VCaP (cell line): ENCODE measurements at regions not wholly inside any gene's neighbourhood (a gene's known extent, or its start where the extent isn't known, plus 50 kb on each side); places are given as distances from the start of the nearest gene placed in this dataset.
"Not testable (repeated sequence)": the region's sequence is repeated elsewhere in the genome, so short reads cannot be mapped to it uniquely, and the experiment has no call there.

Experiments used
- H3K27ac ChIP-seq: fragments of 450-650 bp; 2 replicates; pipeline ENCODE4 v1.5.1; 2017
- CTCF ChIP-seq: fragments of 450-650 bp; conservative IDR thresholded peaks from 2 replicates; pipeline ENCODE4 v1.5.1; 2017; ENCODE audit warnings: mild to moderate bottlenecking, moderate library complexity

- TF ChIP-seq CTCF, result no peak
- H3K27ac ChIP-seq, result no peak overlapping the region
These were observed 196.4 kb upstream of the DDX53 start for GRCh38 chrX:22803353-22803752.

GRCh38 chrX:22810876-22811275, 188.9 kb upstream of the DDX53 start:
- no peak overlapping the region for H3K27ac ChIP-seq
- TF ChIP-seq CTCF, result no peak

DNA sequence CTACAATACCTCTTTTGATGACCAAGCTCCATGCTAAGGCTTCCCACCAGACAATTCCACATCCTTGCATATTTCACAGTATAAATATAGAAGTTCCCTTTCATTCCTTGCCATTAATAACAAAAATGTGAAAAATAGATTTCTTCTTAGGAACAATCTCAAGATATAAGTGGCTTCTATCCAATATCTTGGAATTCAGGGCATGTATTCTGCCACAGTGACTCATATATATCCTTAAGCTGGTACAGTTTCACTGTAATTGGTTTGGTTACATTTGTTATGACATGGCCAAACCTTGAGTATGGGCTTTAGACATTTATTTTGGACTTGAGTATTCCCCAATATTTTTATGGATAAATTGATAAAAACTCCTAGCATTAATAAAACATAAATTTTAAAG, 181.7 kb upstream of the DDX53 start:
- no peak overlapping the region for H3K27ac ChIP-seq
- no peak for TF ChIP-seq CTCF

DNA sequence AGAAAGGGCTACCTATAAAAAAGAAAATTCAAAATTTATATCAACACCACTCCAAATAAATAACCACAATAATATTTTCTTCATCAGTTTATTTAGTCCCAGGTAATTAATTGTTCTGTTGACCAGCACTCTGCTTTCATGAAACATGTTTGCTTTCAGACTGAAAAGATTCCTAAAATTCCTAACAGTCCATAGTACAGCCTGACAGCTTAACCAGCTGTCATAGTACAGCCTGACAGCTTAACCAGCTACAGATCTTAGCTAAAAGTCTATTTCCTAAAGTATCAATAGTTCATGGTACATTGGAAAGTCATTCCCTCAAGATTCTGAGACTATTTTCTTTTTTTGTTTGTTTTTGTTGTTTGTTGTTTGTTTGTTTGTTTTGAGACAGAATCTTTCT, 144.1 kb upstream of the DDX53 start:
- no peak for TF ChIP-seq CTCF
- no peak overlapping the region for H3K27ac ChIP-seq

DNA sequence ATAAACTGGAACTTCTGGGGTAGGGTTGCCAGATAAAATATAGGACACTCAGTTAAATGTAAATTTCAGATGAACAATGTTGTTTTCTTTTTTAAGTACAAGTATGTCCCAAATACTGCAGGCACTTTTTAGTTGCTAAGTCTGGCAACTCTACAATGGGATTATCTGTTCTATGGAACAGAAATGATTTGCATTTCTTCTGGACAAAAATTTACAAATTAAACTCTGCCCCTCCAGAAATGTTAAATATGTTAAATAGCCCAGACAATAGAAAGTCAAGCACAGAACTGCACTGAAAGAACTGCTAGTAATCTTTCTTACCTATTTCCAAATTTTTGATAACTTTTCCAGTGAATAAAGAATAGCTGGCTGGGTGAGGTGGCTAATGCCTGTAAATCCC, 140.1 kb upstream of the DDX53 start:
- no peak for TF ChIP-seq CTCF
- no peak overlapping the region for H3K27ac ChIP-seq

DNA sequence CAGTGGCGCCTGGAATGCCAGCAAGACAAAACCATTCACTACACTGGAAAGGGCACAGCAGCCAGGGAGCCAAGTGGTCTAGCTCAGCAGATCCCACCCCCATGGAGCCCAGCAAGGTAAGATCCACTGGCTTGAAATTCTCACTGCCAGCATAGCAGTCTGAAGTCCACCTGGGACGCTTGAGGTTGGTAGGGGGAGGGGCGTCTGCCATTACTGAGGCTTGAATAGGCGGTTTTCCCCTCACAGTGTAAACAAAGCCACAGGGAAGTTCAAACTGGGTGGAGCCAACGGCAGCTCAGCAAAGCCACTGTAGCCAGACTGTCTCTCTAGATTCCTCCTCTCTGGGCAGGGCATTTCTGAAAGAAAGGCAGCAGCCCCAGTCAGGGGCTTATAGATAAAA, 133.0 kb upstream of the DDX53 start:
- H3K27ac ChIP-seq, result not testable (repeated sequence)

DNA sequence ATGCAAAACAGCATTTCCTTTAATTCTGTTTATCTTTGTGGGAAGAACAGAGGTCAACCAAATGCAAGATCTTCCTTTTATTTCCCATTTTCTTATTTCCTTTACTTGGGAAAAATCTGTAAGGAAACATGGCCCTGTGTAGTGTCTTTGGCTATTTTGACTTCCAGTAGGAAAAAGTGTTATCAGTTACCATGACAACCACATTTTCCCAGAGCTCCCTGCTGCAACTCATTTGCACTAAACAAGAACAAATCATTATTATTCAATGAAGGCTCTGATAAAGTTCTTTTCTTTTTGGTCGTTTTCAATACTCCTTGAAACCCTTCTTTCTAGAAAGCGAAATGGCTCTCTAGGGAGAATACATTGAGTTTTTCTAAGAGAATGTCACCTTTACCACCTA, 117.2 kb upstream of the DDX53 start:
- no peak for TF ChIP-seq CTCF
- no peak overlapping the region for H3K27ac ChIP-seq

- no peak overlapping the region for H3K27ac ChIP-seq
- TF ChIP-seq CTCF, result no peak
These were observed 109.9 kb upstream of the DDX53 start for GRCh38 chrX:22889819-22890218.
